ENCODE measurements at regions not wholly inside any gene's neighbourhood (a gene's known extent, or its start where the extent isn't known, plus 50 kb on each side); places are given as distances from the start of the nearest gene placed in this dataset.

- TF ChIP-seq CTCF (IDR thresholded peaks at IDR 0.05) (no peak), POLR2A (IDR thresholded peaks at IDR 0.05) (no peak)
Observed at GRCh38 chr6:11662323-11662722, 116.3 kb downstream of the ADTRP start.
